ENCODE measurements at regions not wholly inside any gene's neighbourhood (a gene's known extent, or its start where the extent isn't known, plus 50 kb on each side); places are given as distances from the start of the nearest gene placed in this dataset.
A peak's percentile ranks its signal among the peaks of the same experiment; 100 is the strongest.
"Not testable (repeated sequence)": the region's sequence is repeated elsewhere in the genome, so short reads cannot be mapped to it uniquely, and the experiment has no call there.

GRCh38 chr12:76292891-76293290 lies 55.3 kb downstream of the BBS10 start:
- DNase-seq = not testable (repeated sequence)

GRCh38 chr12:76292305-76292704 lies 55.9 kb downstream of the BBS10 start:
- not testable (repeated sequence) for DNase-seq

- no peak for DNase-seq
Observed at GRCh38 chr12:76290963-76291859, 57.0 kb downstream of the BBS10 start.

- DNase-seq = no peak
Observed at GRCh38 chr12:76288218-76288617, 60.0 kb downstream of the BBS10 start.

GRCh38 chr12:76284816-76285750 lies 63.1 kb downstream of the BBS10 start:
- no peak for DNase-seq

GRCh38 chr12:76282744-76283143 lies 65.5 kb downstream of the BBS10 start:
- DNase-seq = no peak

GRCh38 chr12:76277480-76277879 lies 70.7 kb downstream of the BBS10 start:
- no peak for DNase-seq

GRCh38 chr12:76276499-76277151 lies 71.6 kb downstream of the BBS10 start:
- no peak for DNase-seq

- peak; percentile 3 for DNase-seq
Observed at GRCh38 chr12:76275511-76276093, 72.6 kb downstream of the BBS10 start.

GRCh38 chr12:76274420-76275083 lies 73.7 kb downstream of the BBS10 start:
- peak; percentile 57 for DNase-seq

GRCh38 chr12:76272287-76272686 lies 75.9 kb downstream of the BBS10 start:
- DNase-seq = no peak

GRCh38 chr12:76270657-76271358 lies 77.4 kb downstream of the BBS10 start:
- no peak for DNase-seq

GRCh38 chr12:76268267-76268666 lies 79.9 kb downstream of the BBS10 start:
- no peak for DNase-seq

GRCh38 chr12:76266797-76267196 lies 81.4 kb downstream of the BBS10 start:
- no peak for DNase-seq

- DNase-seq = no peak
Observed at GRCh38 chr12:76265424-76266180, 82.6 kb downstream of the BBS10 start.

GRCh38 chr12:76264611-76265012 lies 83.6 kb downstream of the BBS10 start:
- DNase-seq = no peak

- DNase-seq = no peak
Observed at GRCh38 chr12:76263696-76264095, 84.5 kb downstream of the BBS10 start.

GRCh38 chr12:76260390-76260748 lies 87.8 kb downstream of the BBS10 start:
- no peak for DNase-seq

GRCh38 chr12:76259660-76260389 lies 88.4 kb downstream of the BBS10 start:
- peak; percentile 12 for DNase-seq

GRCh38 chr12:76259106-76259505 lies 89.1 kb downstream of the BBS10 start:
- DNase-seq = no peak

All from suppressor macrophage treated with lipopolysaccharide for 4 hours (primary cell).